GM18867 (cell line): ENCODE measurements at regions not wholly inside any gene's neighbourhood (a gene's known extent, or its start where the extent isn't known, plus 50 kb on each side); places are given as distances from the start of the nearest gene placed in this dataset.
A peak's percentile ranks its signal among the peaks of the same experiment; 100 is the strongest.
"Not testable (repeated sequence)": the region's sequence is repeated elsewhere in the genome, so short reads cannot be mapped to it uniquely, and the experiment has no call there.

Experiments used
- ATAC-seq: cut with Tn5 transposase; IDR thresholded peaks from one replicate; pipeline ENCODE4 v1.9.1; 2021; ENCODE audit warnings: mild to moderate bottlenecking, moderate library complexity; ENCODE audit not compliant: unreplicated experiment

DNA sequence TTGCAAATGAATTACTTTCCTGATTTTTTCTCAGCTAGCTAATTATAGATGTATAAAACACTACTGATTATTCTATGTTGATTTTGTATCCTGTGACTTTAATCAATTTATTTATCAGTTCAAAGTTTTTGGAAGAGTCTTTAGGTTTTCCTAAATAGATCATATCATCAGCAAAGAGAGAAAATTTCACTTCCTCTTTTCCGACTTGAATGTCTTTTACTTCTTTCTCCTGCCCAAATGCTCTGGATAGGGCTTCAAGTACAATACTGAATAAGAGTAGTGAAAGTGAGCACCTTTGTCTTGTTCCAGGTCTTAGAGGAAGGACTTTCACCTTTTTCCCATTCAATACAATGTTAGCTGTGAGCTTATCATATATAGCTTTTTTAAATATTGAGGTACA lies 417.9 kb downstream of the PDGFC start:
- no peak for ATAC-seq

DNA sequence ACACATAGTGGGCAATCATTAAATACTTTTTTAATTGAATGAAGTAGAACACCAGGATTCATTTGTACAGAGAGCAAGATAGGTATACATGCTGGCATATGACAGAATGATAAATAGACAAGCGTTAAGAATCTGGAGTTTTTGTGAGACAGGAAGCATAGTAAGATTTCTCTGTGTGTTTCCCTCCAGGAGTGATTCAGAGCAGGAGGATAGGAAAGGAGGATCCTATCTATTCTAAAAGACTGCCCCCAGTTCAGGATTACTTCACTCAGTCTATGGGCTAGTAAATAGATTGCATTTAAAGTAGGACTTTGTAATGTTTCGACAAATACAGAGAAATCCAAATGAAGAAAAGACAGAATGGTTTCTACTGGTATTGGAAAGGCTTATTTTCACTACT lies 423.7 kb downstream of the PDGFC start:
- ATAC-seq = no peak

DNA sequence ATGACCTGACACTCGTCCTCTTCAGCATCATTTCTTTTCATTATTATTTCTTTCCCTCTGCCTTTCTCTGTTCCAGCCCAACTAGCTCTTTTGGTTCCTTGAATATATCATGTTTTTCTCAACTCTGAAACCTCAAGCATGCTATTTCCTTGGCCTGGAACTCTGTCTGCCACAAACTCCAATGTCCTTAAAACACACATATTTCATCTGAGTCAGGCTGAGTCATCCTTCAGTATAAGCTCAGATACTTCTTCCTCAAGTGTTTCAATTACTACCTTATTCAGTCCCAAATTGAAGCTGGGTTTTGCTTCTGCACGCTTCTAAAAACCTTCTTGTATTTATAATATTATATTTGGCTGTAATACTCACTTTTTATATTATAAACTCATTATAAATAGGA lies 424.2 kb downstream of the PDGFC start:
- no peak for ATAC-seq

DNA sequence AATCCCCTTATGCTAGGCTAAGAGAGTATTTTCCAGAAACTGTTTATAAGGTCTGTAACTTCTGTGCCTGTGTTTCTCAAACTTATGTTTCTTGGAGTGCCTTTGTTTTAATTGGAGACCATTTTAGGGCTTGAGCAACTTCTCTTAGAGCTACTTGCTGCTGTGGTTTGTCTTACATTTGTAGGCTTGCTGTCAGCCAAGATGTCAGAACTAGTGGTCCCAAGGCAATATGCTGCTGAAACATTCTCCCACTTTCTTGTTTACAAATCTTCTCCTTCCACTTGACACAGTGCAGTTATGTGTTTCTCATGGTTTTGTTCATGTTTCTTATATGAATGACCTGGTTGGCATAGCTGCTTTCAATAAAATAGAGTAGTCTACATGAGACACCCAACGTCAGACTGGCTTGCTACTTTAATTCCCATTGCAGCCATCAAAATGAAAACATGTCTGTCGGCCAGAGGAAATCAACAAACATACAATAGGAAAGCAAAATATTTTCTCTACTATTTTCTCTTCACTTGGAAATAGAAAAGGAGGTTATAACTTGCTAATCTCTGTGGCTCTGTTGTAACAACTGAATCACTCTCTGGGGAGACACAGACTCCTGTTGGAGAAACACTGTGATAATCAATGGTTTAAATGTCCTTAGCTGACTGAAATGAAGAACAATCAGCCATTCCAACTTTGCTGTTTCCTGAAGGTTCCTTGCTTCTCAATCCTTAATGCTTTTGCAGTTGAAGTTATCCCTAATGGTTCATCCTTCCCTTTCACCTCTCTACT lies 426.4 kb downstream of the PDGFC start:
- no peak for ATAC-seq

DNA sequence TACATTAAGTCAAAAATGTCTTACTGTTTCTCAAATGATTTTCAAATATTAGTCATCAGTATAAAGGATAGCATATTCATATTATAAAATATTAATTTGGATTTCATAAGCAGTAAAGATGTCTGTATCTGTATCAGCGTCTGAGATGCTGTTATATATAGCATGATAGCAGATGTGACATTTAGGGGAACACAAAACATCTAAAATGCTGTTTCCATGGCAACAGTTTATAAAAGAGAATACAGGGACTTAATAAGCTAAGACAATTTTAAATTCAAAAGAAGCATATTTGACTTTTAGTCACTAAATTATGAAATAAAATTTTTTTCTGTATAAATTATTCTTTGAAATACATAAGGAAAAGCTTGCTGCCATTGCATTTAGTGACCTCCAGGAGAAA lies 432.2 kb downstream of the PDGFC start:
- no peak for ATAC-seq

DNA sequence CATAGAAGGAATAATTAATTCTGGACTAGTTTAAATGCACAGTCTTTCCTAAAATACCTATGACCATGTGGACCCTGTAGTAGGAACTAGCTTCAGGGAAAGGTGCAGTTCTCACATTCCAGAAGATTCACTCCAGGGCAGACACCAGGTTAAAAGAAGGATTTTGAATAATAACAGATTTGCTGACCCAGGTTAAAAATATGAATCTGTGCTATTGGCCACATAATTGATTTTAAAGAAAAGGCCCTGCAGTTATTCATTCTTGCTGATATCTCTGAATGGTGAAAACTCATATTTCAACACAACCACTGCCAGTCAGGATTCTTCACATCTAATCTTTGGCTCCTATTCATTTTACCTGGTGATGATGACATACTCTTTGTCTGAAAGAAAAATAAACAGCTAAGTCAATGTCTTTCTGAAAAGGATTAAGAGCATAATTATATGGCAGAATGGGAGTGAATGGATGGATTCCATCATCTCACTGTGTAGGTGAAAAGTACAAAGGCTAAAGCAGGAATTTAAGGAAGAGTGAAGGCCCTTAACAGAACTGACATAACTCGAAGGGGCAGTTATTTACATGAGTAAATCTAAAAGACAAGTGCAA lies 432.8 kb downstream of the PDGFC start:
- ATAC-seq = no peak

DNA sequence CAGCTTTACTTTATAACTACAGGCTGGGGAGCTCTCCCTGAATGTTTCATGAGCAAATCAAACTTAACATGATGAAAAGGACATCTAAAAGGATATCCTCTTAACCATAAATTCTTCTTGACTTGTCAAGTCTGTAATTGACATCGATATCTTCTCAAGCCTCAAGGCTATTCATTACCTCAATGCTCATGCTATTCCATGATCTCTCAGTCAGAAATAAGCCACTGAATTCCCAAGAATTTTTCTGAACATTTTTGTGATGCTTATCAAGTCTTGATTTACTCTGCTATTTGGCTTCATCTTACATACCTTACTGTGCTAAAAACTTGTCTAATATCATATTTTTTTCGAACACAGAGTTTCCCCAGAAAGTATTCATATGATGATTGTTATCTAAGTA lies 433.4 kb downstream of the PDGFC start:
- ATAC-seq = no peak

DNA sequence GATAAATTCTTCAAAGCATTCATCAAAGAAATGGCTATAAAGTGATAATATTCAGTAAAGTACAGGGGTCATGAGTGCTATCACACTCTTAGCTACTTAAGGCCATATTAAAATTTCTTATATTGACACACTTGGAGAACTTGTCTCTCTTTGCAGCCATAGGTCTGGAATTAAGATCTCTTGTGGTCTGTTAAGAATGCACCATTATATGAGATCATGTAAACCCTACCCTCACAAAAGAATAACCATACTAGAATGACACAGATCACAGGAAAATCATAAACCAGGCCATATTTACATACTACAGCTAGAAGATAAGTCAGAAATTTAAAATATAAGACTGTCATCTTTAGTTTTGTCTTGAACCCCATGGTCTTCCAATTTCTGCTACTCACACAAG lies 434.3 kb downstream of the PDGFC start:
- ATAC-seq = no peak

DNA sequence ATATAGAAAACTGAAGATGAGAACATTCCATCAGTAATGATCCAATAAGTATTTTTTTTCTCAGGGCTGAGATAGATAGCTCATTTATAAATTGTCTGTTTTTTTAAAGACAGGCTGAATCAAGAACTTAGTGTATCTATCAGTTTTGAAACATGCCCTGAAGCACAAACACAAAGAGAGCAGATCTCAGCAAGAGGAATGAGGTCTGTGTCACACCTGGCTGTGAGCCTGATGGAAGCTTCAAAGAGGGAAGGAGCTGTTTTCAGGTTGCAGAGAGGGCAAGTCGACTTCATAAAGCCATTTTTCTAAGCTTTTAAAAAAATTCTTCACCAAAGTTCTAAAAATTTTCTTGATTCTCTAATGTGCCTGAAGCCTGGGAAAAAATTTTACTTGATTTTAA lies 434.9 kb downstream of the PDGFC start:
- ATAC-seq = no peak

DNA sequence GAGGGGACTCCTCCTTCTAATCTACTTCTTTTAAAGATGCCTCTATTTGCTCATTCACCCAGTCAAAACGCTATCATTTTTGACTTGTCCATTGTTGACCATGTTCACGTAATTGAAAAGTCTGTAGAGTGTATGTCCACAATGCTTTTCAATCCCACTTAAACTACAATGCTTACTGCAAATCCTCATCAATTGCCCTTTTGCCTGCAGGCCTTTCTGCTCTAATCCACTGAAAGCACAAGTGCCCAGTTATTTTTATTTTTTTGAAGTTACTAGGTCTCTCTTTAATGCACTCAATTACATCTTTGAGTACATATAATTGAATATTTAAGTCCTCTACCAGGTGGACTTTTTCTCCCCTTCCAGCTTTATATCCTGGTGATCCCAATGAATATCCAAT lies 437.4 kb downstream of the PDGFC start:
- no peak for ATAC-seq

DNA sequence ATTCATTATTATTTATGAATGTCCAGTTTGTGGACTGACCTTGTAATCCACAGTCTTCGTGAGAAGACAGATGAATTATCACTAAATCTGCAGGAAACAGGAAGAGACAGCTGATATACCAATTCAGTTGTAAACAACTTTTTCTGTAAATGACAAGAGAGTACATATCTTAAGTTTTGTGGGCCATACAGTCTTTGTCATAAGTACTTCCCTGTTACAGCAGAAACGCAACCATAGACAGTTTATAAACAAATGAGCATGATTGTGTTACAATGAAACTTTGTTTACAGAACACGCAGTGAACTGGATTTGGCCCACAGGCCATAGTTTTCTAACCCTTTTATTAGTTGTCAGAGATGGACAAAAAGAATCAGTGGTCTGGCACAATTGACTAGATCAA lies 443.4 kb downstream of the PDGFC start:
- no peak for ATAC-seq

DNA sequence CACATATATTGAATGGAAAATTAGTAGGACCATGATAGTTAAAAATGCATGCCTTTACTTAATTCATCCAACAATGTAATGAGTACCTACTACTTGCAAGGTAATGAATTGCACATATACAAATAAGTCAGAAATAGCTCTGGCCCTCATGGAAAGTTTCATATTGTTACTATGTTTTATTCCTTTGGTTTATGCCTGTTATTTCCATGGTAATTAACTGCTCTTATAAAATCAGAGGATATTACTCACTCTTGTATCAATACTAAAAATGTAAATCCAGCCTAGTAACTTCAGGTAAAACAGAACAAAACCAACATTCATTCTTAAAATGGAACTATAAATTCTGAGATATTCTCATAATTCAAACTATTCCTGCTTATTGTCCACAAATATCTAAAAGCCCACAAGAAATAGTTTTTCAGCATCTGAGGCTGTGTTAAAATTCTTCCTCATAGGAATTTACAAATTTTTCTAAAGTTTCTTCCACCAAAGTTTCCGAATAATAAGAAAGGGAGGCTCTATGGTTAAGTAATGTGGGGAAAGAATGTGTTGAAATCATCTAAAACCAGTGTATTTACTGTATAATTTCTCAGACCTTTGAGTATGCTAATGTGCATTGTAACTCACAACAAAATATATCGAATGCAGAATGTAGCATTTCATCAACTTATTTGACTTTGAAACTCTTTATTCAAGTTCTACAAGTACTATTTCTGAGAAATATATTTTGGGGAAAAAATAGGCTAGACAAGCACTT lies 444.2 kb downstream of the PDGFC start:
- no peak for ATAC-seq

DNA sequence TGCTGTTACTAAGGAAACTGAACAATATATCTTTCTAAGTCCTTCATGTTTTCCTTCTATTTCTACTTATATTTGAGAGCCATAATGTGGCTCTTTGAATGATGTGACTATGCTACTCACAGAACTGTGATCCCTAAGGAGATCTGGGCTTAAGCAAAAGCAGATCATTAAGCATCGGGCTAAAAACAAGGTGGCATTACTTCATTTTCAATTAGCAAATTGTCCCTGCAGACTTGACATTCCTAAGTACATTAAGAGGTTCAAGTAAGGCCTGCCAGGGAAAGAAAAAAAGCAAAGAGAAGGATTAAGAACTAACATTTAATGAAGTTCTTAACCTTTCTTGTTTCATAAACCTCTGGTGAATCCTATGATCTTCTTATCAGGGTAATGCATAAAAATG lies 447.6 kb downstream of the PDGFC start:
- no peak for ATAC-seq

DNA sequence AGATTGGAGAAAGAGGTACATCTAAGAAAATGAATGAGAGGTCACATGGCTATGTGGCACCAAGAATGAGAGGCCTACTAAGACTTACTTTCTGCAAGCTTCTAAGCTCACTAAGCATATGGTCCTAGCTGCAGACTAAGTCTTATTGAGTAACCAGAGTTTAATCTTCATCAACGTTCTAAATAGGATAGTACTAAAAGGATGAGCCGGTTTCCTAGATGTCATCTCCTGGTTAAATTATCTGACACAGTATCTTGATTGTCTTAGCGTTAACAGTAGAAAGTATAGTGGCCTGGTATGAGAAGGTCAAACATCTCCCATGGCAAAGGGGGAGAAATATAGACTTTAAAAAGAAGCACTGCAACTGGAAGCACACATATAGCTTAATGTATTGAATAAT lies 448.1 kb downstream of the PDGFC start:
- no peak for ATAC-seq

DNA sequence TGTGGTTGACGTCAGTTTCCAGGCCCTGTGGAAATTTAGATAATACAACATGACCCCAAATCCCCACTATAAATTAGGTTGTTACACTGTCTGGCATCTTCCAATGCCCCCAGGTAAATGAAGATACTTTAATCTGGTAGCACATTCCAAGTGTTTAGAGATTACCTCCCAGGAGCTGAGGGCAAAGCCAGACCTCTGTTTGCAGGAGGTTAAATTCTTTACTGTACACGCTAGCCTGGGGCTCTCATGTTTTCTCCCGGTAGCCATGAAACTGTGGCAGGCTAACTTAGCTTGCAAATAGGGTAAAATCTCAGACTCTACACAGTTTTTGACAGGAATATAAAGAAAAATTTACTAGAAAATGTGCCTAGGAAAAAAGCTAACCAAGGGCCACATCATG lies 450.0 kb downstream of the PDGFC start:
- ATAC-seq = no peak

DNA sequence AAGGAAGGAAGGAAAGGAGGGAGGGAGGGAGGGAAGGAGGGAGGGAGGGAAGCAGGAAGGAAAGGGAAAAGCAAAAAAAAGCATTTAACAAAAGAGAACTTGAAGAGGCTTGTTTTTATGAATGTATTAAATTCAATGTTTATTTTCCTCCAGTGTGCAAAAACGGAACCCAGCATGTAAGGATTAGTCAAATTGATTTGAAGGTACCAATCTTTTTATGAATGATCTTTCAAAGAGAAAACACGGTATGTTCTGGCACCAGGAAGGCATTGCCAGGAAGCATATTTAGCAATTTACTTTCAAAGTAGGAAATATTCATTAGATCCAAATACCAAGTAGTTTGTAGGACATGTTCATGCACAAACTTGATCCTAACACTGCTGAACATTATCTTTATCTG lies 453.6 kb downstream of the PDGFC start:
- ATAC-seq = no peak

DNA sequence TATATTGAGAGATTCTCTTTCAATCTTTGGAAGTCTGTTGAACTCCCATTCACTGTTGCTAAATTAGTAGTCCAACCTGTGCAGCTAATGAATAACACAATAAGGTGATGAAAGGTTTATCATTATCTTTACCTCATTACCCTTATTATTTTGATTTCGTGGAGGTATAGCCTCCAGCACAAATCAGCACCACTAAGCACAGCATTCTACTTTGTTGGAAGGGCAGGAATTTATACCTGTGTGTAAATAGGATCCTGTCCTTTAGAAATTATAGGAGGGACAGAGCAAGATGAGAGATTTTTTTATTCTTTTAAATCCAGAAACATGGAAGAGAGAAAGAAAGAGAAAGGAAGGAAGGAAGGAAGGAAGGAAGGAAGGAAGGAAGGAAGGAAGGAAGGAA lies 454.1 kb downstream of the PDGFC start:
- ATAC-seq = no peak

DNA sequence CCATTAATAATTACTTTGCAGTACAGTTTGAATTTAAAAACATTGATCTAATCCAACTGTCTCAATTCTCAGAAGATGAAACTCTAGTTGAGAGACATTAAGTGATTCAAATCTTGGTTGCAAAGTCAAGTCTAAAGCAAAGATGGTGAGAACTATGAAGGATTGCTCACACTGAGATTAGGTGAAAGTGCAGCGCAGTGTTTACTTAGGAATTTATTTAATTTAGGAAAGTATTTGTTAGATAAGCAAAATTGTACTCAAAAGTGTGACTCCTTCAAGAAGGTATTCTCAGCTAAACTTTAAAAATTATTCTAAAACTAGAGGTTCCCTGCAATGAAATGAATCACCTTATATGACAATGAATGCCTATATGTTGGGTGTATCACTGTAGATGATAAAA lies 454.9 kb downstream of the PDGFC start:
- no peak for ATAC-seq

DNA sequence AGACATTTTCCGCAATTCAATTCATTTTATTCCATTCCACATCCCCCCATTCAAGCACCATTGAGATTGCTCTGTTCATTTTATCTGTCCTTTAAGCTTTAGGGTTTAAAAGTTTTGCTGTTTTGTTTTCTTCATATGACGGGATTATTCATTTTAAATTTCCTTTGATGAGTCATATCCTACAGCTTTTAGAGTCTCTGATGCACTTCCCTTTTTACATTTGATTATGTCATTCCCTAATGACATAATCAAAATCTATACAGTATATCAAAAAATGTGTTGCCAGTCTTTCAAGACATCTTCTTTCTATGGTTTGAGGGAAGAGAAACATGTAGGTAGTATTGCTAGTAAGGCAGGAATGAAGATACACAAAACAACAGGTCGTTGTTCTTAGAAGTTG lies 456.3 kb downstream of the PDGFC start:
- no peak for ATAC-seq

DNA sequence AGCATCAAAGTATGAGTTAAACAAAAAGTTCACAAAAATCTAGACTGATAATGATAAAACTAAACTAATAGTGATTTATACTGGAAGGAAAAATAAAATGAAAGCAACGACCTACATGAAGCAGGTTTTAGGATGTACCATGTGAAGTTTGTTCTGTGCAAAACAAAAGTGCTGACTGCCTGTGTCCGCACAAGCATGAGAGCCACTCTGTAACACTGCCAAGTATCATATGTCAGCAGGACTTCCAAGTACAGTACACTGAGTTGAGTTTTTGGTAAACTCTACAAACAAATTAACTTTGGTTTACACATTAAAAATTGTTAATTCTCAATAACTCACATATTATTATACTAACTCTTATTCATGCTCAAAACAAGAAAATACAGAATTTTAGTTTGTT lies 459.0 kb downstream of the PDGFC start:
- peak; percentile 45 for ATAC-seq

DNA sequence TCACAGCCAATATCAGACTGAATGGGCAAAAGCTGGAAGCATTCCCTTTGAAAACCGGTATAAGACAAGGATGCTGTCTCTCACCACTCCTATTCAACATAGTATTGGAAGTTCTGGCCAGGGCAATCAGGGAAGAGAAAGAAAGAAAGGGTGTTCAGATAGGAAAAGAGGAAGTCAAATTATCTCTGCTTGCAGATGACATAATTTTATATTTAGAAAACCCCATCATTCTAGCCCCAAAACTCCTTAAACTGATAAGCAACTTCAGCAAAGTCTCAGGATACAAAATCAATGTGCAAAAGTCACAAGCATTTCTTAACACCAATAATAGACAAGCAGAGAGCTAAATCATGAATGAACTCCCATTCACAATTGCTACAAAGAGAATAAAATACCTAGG lies 461.7 kb downstream of the PDGFC start:
- ATAC-seq = not testable (repeated sequence)

DNA sequence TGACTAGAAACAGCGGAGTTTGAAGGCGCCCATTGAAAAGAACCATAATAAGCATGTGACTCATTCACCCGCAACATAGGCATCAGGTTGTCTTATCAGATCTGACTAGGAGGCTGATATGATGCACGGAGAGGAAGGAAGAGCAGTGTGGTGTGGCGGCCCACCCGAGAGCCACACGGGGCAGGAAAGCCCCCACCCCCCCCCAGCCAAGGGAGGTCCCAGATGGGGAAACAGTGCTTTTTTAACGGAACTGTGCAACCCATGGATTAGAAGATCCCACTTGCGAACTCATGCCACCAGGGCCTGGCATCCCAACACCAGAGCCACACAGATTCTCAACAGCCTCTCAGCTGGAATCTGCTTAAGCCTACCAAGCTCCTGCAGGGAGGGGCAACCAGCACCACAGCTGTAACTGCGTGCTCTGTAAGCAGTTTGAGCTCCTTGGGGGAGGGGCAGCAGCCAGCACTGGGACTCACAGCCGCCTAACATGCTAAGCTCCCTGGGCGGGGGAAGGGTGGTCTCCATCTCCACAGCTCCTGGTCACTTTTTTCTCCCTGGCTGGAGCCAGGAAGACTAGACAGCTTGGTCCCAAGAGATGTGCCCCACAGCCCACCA lies 466.2 kb downstream of the PDGFC start:
- ATAC-seq = no peak
